Cardiac muscle cell (in vitro differentiated cells and primary cell): ENCODE measurements at regions not wholly inside any gene's neighbourhood (a gene's known extent, or its start where the extent isn't known, plus 50 kb on each side); places are given as distances from the start of the nearest gene placed in this dataset.
A peak's percentile ranks its signal among the peaks of the same experiment; 100 is the strongest.
"Not testable (repeated sequence)": the region's sequence is repeated elsewhere in the genome, so short reads cannot be mapped to it uniquely, and the experiment has no call there.

ENCODE experiments used
- DNase-seq, 2 donors: peaks; one replicate each; pipeline versions ENCODE4 v3.0.0 to v3.0.0-alpha.2; 2010 to 2017; ENCODE audit warnings: low read depth in 1 of 2, low spot score in 1 of 2
- H3K27ac ChIP-seq: fragments of 200-600 bp; sonication (generic); 2 replicates; pipeline ENCODE4 v1.5.1; 2016
- H3K27me3 ChIP-seq: fragments of 200-600 bp; sonication (generic); 2 replicates; pipeline ENCODE4 v1.6.0; 2016; ENCODE audit warnings: control low read depth
- H3K36me3 ChIP-seq: fragments of 200-600 bp; sonication (generic); 2 replicates; pipeline ENCODE4 v1.5.1; 2016; ENCODE audit warnings: control low read depth
- H3K4me1 ChIP-seq: fragments of 200-600 bp; sonication (generic); 2 replicates; pipeline ENCODE4 v1.8.1; 2017; ENCODE audit warnings: low read depth, mild to moderate bottlenecking, mixed run types
- H3K4me3 ChIP-seq: fragments of 200-600 bp; sonication (generic); 2 replicates; pipeline ENCODE4 v1.5.1; 2016; ENCODE audit warnings: mild to moderate bottlenecking
- H3K9me3 ChIP-seq: fragments of 200-600 bp; sonication (generic); 2 replicates; pipeline ENCODE4 v1.5.1; 2017; ENCODE audit warnings: low read depth, mild to moderate bottlenecking, control low read depth
- CTCF ChIP-seq: IDR thresholded peaks from 2 replicates; pipeline ENCODE4 v1.5.1; 2012; ENCODE audit warnings: low read depth, mild to moderate bottlenecking, low read length

DNA sequence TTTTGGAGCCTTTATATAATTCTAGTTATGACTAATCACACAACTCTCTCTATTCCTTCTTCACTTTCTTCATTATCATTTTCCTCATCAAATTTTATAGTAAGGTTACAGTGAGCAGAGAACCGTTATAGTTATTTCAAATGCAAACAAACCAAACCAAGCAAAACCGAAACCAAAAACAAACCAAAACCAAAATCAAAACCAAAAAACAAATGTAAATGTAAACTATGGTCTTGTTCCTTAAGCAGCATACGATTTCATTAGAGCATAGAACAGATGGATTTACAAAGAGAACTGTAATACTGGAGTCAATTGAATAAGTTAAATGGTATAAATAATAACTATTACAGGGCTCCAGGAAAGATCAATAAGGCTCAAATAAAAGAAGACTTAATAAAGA lies 447.1 kb downstream of the LRRC70 start:
- Histone ChIP-seq H3K27ac (no peak overlapping the region), H3K4me3 (no peak overlapping the region), H3K36me3 (no peaks in the 10 kb centered on the region), H3K4me1 (no peaks in the 10 kb centered on the region), H3K27me3 (no peaks in the 10 kb centered on the region), H3K9me3 (no peaks in the 10 kb centered on the region)
- TF ChIP-seq CTCF, result no peak
- DNase-seq, result no peak

DNA sequence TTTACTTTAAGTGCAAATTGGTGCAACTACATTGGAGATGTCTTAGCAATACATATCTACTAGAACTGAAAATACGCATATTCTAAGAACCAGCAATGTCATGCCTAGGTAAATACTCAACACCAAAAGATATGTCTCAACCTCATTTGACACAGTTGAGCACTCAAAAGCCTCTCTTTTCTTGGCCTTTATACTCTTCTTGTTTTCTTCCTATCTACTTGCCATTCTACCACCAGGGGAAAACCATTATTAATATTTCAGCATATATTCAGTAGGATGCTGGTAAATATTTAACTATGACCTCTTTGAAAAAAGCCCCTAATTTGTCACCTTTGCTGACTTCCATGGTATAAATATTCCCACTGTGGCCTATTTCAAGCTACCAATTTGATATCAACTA lies 443.8 kb downstream of the LRRC70 start:
- Histone ChIP-seq H3K27me3 (no peaks in the 10 kb centered on the region), H3K4me1 (no peaks in the 10 kb centered on the region), H3K36me3 (no peaks in the 10 kb centered on the region), H3K27ac (no peak overlapping the region), H3K9me3 (no peaks in the 10 kb centered on the region), H3K4me3 (no peak overlapping the region)
- DNase-seq, result no peak
- no peak for TF ChIP-seq CTCF

GRCh38 chr5:63011158-63011557 lies 432.5 kb downstream of the LRRC70 start:
- Histone ChIP-seq H3K4me3 (no peak overlapping the region), H3K4me1 (no peaks in the 10 kb centered on the region), H3K27me3 (no peaks in the 10 kb centered on the region), H3K36me3 (no peaks in the 10 kb centered on the region), H3K9me3 (no peaks in the 10 kb centered on the region), H3K27ac (no peak overlapping the region)
- TF ChIP-seq CTCF, result no peak
- peak in 1 of 2 donors; percentile 5 for DNase-seq

GRCh38 chr5:63008195-63008594 lies 429.6 kb downstream of the LRRC70 start:
- Histone ChIP-seq H3K9me3 (no peaks in the 10 kb centered on the region), H3K27ac (no peak overlapping the region), H3K27me3 (no peaks in the 10 kb centered on the region), H3K4me3 (no peak overlapping the region), H3K4me1 (no peaks in the 10 kb centered on the region), H3K36me3 (no peaks in the 10 kb centered on the region)
- no peak for TF ChIP-seq CTCF
- no peak for DNase-seq

- not testable (repeated sequence) for H3K9me3 ChIP-seq, H3K27ac ChIP-seq, H3K4me1 ChIP-seq, H3K4me3 ChIP-seq, H3K27me3 ChIP-seq, H3K36me3 ChIP-seq, DNase-seq
Measured at GRCh38 chr5:62994842-62995241, 416.2 kb downstream of the LRRC70 start.

DNA sequence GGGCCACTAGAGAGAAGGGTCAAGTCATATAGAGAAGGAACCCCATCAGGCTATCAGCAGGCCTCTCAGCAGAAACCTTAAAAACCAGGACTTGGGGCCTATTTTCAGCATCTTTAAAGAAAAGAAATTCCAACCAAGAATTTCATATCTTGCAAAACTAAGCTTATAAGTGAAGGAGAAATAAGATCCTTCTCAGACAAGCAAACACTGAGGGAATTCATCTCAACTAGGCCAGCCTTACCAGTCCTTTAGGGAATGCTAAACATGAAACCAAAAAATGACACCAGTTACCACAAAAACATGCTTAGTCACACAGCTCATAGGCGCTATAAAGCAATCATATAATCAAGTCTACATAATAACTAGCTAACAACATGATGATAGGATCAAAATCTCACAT lies 407.1 kb downstream of the LRRC70 start:
- no peaks in the 10 kb centered on the region for H3K36me3 ChIP-seq
- H3K4me3 ChIP-seq, result no peak overlapping the region
- H3K27me3 ChIP-seq, result no peaks in the 10 kb centered on the region
- H3K4me1 ChIP-seq, result peaks cover 9% of the 10 kb centered on the region
- no peak for TF ChIP-seq CTCF
- peaks cover 3% of the 10 kb centered on the region for H3K9me3 ChIP-seq
- H3K27ac ChIP-seq, result no peak overlapping the region
- no peak for DNase-seq
